ENCODE measurements at regions not wholly inside any gene's neighbourhood (a gene's known extent, or its start where the extent isn't known, plus 50 kb on each side); places are given as distances from the start of the nearest gene placed in this dataset.

GRCh38 chr2:180450841-180451240, 443.7 kb upstream of the CWC22 start:
- no peak for TF ChIP-seq CTCF (IDR thresholded peaks at IDR 0.05)
- no peak for TF ChIP-seq ZFX (IDR thresholded peaks at IDR 0.05; ENCODE audit: borderline replicate concordance)

Data from 22Rv1 (cell line).